Ovary (tissue), 7 donors: ENCODE measurements at regions not wholly inside any gene's neighbourhood (a gene's known extent, or its start where the extent isn't known, plus 50 kb on each side); places are given as distances from the start of the nearest gene placed in this dataset.

Source experiments
- DNase-seq, 5 donors: peaks; one replicate each; pipeline ENCODE4 v3.0.0-alpha.2; 2019 to 2020
- H3K27ac ChIP-seq, 2 donors: fragments of 200-600 bp; one replicate each; pipeline versions ENCODE4 v1.5.1 to v1.8.0; 2019 to 2022
- H3K27me3 ChIP-seq: fragments of 200-600 bp; one replicate; pipeline ENCODE4 v1.8.0; 2022
- H3K36me3 ChIP-seq: fragments of 200-600 bp; sonication (generic); one replicate; pipeline ENCODE4 v1.5.1; 2019
- H3K4me1 ChIP-seq: one replicate; pipeline ENCODE4 v1.8.1; 2013; ENCODE audit warnings: mild to moderate bottlenecking, moderate library complexity; ENCODE audit not compliant: insufficient read depth
- H3K4me3 ChIP-seq: fragments of 200-600 bp; sonication (generic); one replicate; pipeline ENCODE4 v1.5.1; 2017
- H3K9me3 ChIP-seq, 2 donors: fragments of 200-600 bp in 1 of 2; sonication (generic) in 1 of 2; one replicate each; pipeline versions ENCODE4 v1.5.1 to v1.8.1; 2013 to 2019; ENCODE audit warnings: mild to moderate bottlenecking in 1 of 2, moderate library complexity in 1 of 2
- EP300 ChIP-seq: sonication (generic); formaldehyde crosslinking; IDR thresholded peaks from one replicate; pipeline ENCODE4 v1.6.1; 2017; ENCODE audit warnings: antibody characterized with exemption
- POLR2A ChIP-seq: fragments of 450-650 bp; IDR thresholded peaks from one replicate; pipeline ENCODE4 v1.6.1; 2017; ENCODE audit warnings: antibody characterized with exemption, mild to moderate bottlenecking, moderate library complexity
- WGBS, 3 donors: extraction: QIAGEN DNeasy Blood & Tissue Kit in 1 of 3; methylation state at CpG; one replicate each; pipeline versions ENCODE4 v1.1.5 to v1.1.7; 2013 to 2017; 5-methylcytosine and 5-hydroxymethylcytosine counted together
- intact Hi-C, 4 donors: fragments of 100-400 bp; cut with DNase I; formaldehyde crosslinking; loops; one replicate each; pipeline versions ENCODE4 v1.11.0 to v1.15.1; 2022 to 2023
- TF ChIP-seq, protein P1 (sequence below), 3 donors: fragments of 450-650 bp in 2 of 3; fragments of 200-600 bp in 1 of 3; IDR thresholded peaks; one replicate each; pipeline versions ENCODE4 v1.5.1 to v1.8.0; 2016 to 2022; ENCODE audit warnings: antibody characterized with exemption in 3 of 3, mild to moderate bottlenecking in 1 of 3
- donor health status: DM: no; HTN: no; CAD: no; lungs with moderate emphysema.
- donor health status: DM: no; HTN: no; CAD: no.
- donor health status: Bipolar disorder and iron deficiency.
- donor health status: DM: no; HTN: no; CAD: no.
- donor health status: DM: yes; HTN: yes; CAD: no.

DNA sequence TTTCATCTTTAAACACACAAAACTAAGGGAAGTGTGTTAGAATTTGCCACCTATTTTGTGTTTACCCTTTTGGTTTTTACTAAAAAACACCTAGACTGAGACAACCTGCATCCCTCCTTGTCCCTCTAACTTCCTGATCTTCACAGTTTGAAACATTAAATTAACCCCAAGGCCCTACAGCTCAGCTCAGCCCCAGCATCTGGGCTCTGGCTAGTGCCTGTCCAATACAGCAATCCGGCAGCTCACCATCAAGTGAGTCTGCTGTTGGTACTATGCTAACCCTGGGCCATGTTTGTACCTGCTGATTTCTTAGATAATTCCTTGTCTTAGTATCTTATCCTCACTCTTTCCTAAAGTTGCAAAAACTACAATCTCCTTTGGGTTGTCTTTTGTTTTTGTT lies 162.4 kb downstream of the DSEL start:
- H3K27ac ChIP-seq = no peak overlapping the region
- no peaks in the 10 kb centered on the region for H3K27me3 ChIP-seq
- 0 to 47% (median 0%) methylated on average over 1 of the region's 1 CpG for WGBS, 3 donors
- no peaks in the 10 kb centered on the region for H3K9me3 ChIP-seq
- no peaks in the 10 kb centered on the region for H3K36me3 ChIP-seq
- H3K4me1 ChIP-seq = no peaks in the 10 kb centered on the region
- no peak overlapping the region for H3K4me3 ChIP-seq
- intact Hi-C loops = no loop called here
- DNase-seq = no peak
- TF ChIP-seq, protein P1, sequence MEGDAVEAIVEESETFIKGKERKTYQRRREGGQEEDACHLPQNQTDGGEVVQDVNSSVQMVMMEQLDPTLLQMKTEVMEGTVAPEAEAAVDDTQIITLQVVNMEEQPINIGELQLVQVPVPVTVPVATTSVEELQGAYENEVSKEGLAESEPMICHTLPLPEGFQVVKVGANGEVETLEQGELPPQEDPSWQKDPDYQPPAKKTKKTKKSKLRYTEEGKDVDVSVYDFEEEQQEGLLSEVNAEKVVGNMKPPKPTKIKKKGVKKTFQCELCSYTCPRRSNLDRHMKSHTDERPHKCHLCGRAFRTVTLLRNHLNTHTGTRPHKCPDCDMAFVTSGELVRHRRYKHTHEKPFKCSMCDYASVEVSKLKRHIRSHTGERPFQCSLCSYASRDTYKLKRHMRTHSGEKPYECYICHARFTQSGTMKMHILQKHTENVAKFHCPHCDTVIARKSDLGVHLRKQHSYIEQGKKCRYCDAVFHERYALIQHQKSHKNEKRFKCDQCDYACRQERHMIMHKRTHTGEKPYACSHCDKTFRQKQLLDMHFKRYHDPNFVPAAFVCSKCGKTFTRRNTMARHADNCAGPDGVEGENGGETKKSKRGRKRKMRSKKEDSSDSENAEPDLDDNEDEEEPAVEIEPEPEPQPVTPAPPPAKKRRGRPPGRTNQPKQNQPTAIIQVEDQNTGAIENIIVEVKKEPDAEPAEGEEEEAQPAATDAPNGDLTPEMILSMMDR (IDR thresholded peaks at IDR 0.05) = no peak
- TF ChIP-seq POLR2A (no peak), EP300 (no peak)

DNA sequence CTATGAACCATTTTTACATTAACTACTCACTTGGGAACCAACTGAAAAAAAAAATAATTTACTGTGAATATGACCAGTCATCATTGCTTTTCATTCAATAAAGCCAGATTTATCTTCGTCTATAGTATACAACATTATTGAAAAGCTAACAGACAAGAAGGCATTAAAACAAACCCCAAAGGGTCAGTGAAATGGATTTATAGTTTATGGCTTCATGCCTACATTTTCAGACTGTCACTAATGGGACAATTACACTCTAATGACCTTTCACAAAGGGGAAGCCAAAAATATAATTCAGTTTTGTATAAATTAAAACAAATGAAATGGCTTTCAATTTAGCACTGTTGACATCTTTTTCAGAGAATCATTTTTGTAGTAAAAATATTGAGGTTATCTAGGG lies 169.1 kb downstream of the DSEL start:
- intact Hi-C loops = no loop called here
- no peaks in the 10 kb centered on the region for H3K36me3 ChIP-seq
- H3K27ac ChIP-seq = no peak overlapping the region
- DNase-seq = no peak
- H3K9me3 ChIP-seq = no peaks in the 10 kb centered on the region
- no peaks in the 10 kb centered on the region for H3K4me1 ChIP-seq
- H3K27me3 ChIP-seq = no peaks in the 10 kb centered on the region
- TF ChIP-seq, protein P1 (IDR thresholded peaks at IDR 0.05) = no peak
- TF ChIP-seq EP300 (no peak), POLR2A (no peak)
- WGBS, 3 donors = 35 to 65% (median 60%) methylated on average over 1 of the region's 1 CpG
- H3K4me3 ChIP-seq = no peak overlapping the region

DNA sequence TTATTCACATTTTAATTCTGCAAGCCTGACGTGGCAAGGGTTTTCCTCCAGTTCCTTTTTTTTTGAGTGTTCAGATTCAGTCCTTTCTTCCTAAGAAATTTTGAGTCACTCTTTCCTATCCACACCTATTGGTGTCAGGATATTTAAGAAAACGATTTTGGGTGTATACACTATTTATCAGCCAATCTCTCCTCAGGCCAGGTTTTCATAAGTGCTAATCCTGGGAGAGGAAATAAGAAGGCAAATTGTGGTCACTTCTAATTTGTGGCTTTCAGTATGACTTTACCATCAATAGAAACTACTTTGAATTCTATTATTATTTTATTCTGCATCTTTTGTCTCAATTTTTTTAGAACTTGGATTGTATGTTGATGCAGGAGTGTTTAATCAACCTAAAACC lies 174.4 kb downstream of the DSEL start:
- WGBS, 3 donors = 58 to 70% (median 68%) methylated on average over 2 of the region's 2 CpGs
- intact Hi-C loops = no loop called here
- Histone ChIP-seq H3K4me3 (no peak overlapping the region), H3K27ac (no peak overlapping the region), H3K4me1 (no peaks in the 10 kb centered on the region), H3K36me3 (no peaks in the 10 kb centered on the region), H3K9me3 (no peaks in the 10 kb centered on the region), H3K27me3 (no peaks in the 10 kb centered on the region)
- TF ChIP-seq POLR2A (no peak), EP300 (no peak)
- TF ChIP-seq, protein P1 (IDR thresholded peaks at IDR 0.05) = no peak
- no peak for DNase-seq

DNA sequence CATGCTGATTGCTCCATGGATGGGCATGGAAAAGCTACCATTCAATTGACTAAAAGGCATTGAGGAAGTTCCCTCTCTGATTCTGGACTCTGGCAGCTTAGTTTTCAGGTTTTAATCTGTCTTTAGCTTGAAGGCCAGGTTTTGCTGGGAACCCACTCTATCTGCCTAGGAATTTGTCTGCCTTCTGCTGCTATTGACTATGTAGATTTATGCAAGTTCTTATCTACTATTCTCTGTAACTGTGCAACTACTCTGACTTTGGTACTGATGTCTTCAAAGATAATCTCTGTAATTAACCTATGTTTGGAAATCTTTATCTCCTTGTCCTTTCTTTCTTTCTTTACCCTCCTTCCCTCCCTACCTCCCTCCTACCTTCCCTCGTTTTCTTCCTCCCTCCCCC lies 178.8 kb downstream of the DSEL start:
- TF ChIP-seq EP300 (no peak), POLR2A (no peak)
- Histone ChIP-seq H3K36me3 (no peaks in the 10 kb centered on the region), H3K27me3 (no peaks in the 10 kb centered on the region), H3K9me3 (no peaks in the 10 kb centered on the region), H3K4me1 (no peaks in the 10 kb centered on the region), H3K27ac (no peak overlapping the region), H3K4me3 (no peak overlapping the region)
- intact Hi-C loops = no loop called here
- 31 to 50% (median 31%) methylated on average over 1 of the region's 1 CpG for WGBS, 3 donors
- DNase-seq = no peak

DNA sequence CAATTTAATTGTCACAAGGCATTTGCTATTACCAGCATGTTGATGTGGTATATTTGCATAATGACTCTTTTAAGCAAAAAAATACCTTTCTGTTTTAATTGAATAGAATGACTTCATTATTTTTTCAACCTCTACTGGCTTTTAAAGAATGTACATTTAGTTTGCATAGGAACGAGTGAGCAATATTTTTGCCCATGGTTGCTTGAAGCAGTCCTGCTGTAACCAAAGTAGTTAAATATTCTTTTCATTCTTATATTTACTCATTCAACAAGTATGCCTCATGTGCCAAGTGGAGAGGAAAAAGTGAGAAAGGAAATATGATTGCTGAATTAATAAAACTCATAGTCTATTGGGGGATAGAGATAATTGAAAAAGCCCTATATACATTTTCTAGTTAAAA lies 184.7 kb downstream of the DSEL start:
- intact Hi-C loops = no loop called here
- Histone ChIP-seq H3K4me3 (no peak overlapping the region), H3K27ac (no peak overlapping the region), H3K27me3 (no peaks in the 10 kb centered on the region), H3K36me3 (no peaks in the 10 kb centered on the region), H3K4me1 (no peaks in the 10 kb centered on the region), H3K9me3 (no peaks in the 10 kb centered on the region)
- TF ChIP-seq EP300 = no peak
- TF ChIP-seq, protein P1 (IDR thresholded peaks at IDR 0.05) = no peak
- no peak for TF ChIP-seq POLR2A
- no peak for DNase-seq
- 0 to 35% (median 29%) methylated on average over 1 of the region's 1 CpG for WGBS, 3 donors
